IMR-90 (cell line): ENCODE measurements at regions not wholly inside any gene's neighbourhood (a gene's known extent, or its start where the extent isn't known, plus 50 kb on each side); places are given as distances from the start of the nearest gene placed in this dataset.

ENCODE experiments used
- ATAC-seq: fragments of 200-7000 bp; cut with Tn5 transposase; 2 replicates; pipeline ENCODE4 v1.9.1; 2020; ENCODE audit warnings: low read depth, mild to moderate bottlenecking, moderate library complexity
- BruUV-seq: library from RNA; stranded (reverse); fragments of 400-500 nt; replicated peaks from 2 replicates; lab custom pipeline; 2021; lab: Mats Ljungman, UMichigan
- CTCF ChIA-PET: fragments of 300-600 bp; formaldehyde crosslinking; extraction: SDS; loops from one replicate; lab custom pipeline; 2021; ENCODE audit warnings: antibody characterized with exemption; lab: Yijun Ruan, JAX
- POLR2A ChIA-PET: fragments of 300-600 bp; sonication (Branson Sonifier 250); formaldehyde crosslinking; loops from one replicate; lab custom pipeline; 2022; ENCODE audit warnings: antibody characterized with exemption; ENCODE audit not compliant: unreplicated experiment; lab: Charles Lee
- DNase-seq: peaks from one replicate; pipeline ENCODE4 v3.0.0; 2013
- H2AFZ ChIP-seq: replicated peaks from 2 replicates; pipeline ENCODE3; 2013; ENCODE audit warnings: low read length, mild to moderate bottlenecking; ENCODE audit not compliant: poor library complexity
- H2AK5ac ChIP-seq: 2 replicates; pipeline ENCODE4 v1.6.1; 2013; ENCODE audit warnings: low read depth, low read length, inconsistent platforms
- H2AK9ac ChIP-seq: replicated peaks from 2 replicates; pipeline ENCODE3; 2013; ENCODE audit warnings: mild to moderate bottlenecking, low read depth, low read length, moderate library complexity; ENCODE audit not compliant: poor library complexity
- H2BK120ac ChIP-seq: 2 replicates; pipeline ENCODE4 v1.6.1; 2013; ENCODE audit warnings: low read depth, low read length, inconsistent platforms
- H2BK15ac ChIP-seq: 3 replicates; pipeline ENCODE4 v1.6.1; 2013; ENCODE audit warnings: low read depth, low read length, inconsistent platforms
- H2BK20ac ChIP-seq: 2 replicates; pipeline ENCODE4 v1.6.1; 2013; ENCODE audit warnings: low read depth, mild to moderate bottlenecking, inconsistent platforms, low read length, moderate library complexity
- H2BK5ac ChIP-seq: 2 replicates; pipeline ENCODE4 v1.6.1; 2013; ENCODE audit warnings: mild to moderate bottlenecking, low read depth, low read length, inconsistent platforms; ENCODE audit not compliant: poor library complexity, severe bottlenecking
- H3K14ac ChIP-seq: replicated peaks from 2 replicates; pipeline ENCODE4 v1.6.1; 2013; ENCODE audit warnings: low read depth, low read length, inconsistent platforms
- H3K18ac ChIP-seq: 2 replicates; pipeline ENCODE4 v1.6.1; 2013; ENCODE audit warnings: low read depth, low read length, control low read depth
- H3K23ac ChIP-seq: 2 replicates; pipeline ENCODE4 v1.6.1; 2013; ENCODE audit warnings: low read depth, low read length, inconsistent platforms
- H3K27ac ChIP-seq: 2 replicates; pipeline ENCODE4 v1.5.1; 2013; ENCODE audit warnings: mild to moderate bottlenecking, control low read depth, low read length; ENCODE audit not compliant: insufficient read depth
- H3K27me3 ChIP-seq: 2 replicates; pipeline ENCODE4 v1.6.1; 2013; ENCODE audit warnings: low read length; ENCODE audit not compliant: control insufficient read depth, insufficient read depth
- H3K36me3 ChIP-seq: 2 replicates; pipeline ENCODE4 v1.6.1; 2013; ENCODE audit warnings: low read length, mixed read lengths; ENCODE audit not compliant: control insufficient read depth, insufficient read depth
- H3K4ac ChIP-seq: 2 replicates; pipeline ENCODE4 v1.6.1; 2013; ENCODE audit warnings: low read depth, low read length, inconsistent platforms
- H3K4me1 ChIP-seq: 2 replicates; pipeline ENCODE4 v1.6.1; 2013; ENCODE audit warnings: low read length, mixed read lengths; ENCODE audit not compliant: control insufficient read depth, insufficient read depth
- H3K4me2 ChIP-seq: 2 replicates; pipeline ENCODE4 v1.6.1; 2013; ENCODE audit warnings: low read depth, mild to moderate bottlenecking, control low read depth, low read length, moderate library complexity
- H3K4me3 ChIP-seq: 2 replicates; pipeline ENCODE4 v1.5.1; 2013; ENCODE audit warnings: low read depth, mild to moderate bottlenecking, control low read depth, low read length, moderate library complexity; ENCODE audit not compliant: insufficient read depth
- H3K56ac ChIP-seq: 2 replicates; pipeline ENCODE4 v1.6.1; 2013; ENCODE audit warnings: low read length, inconsistent platforms; ENCODE audit not compliant: insufficient read depth; ENCODE audit errors: extremely low read depth
- H3K79me1 ChIP-seq, 2 experiments: 2 replicates each; pipeline ENCODE4 v1.6.1; 2013; ENCODE audit warnings: low read length in 2 of 2, inconsistent platforms in 1 of 2, low read depth in 1 of 2
- H3K9ac ChIP-seq: 2 replicates; pipeline ENCODE4 v1.6.1; 2013; ENCODE audit warnings: low read depth, low read length, control low read depth
- H3K9me1 ChIP-seq: 2 replicates; pipeline ENCODE4 v1.6.1; 2013; ENCODE audit warnings: low read length, inconsistent platforms; ENCODE audit not compliant: insufficient read depth
- H3K9me3 ChIP-seq: 2 replicates; pipeline ENCODE4 v1.6.1; 2013; ENCODE audit warnings: low read length; ENCODE audit not compliant: control insufficient read depth, insufficient read depth
- H4K20me1 ChIP-seq: 2 replicates; pipeline ENCODE4 v1.6.1; 2013; ENCODE audit warnings: low read length, inconsistent platforms; ENCODE audit not compliant: insufficient read depth
- H4K5ac ChIP-seq: 2 replicates; pipeline ENCODE4 v1.6.1; 2013; ENCODE audit warnings: mild to moderate bottlenecking, low read depth, low read length, control low read depth
- H4K8ac ChIP-seq, 2 experiments: 2 replicates each; pipeline ENCODE4 v1.6.1; 2013; ENCODE audit warnings: low read depth in 2 of 2, low read length in 2 of 2, control low read depth in 1 of 2, inconsistent platforms in 1 of 2
- H4K91ac ChIP-seq: 2 replicates; pipeline ENCODE4 v1.6.1; 2013; ENCODE audit warnings: low read depth, low read length, inconsistent platforms; ENCODE audit not compliant: insufficient read depth
- BHLHE40 ChIP-seq: fragments of 150-350 bp; IDR thresholded peaks from 2 replicates; pipeline ENCODE4 v1.6.1; 2016; ENCODE audit warnings: mild to moderate bottlenecking, low read depth, low read length
- CEBPB ChIP-seq: IDR thresholded peaks from 2 replicates; pipeline ENCODE4 v1.6.1; 2012; ENCODE audit warnings: low read depth, low read length, improper control_type of control experiment
- CTCF ChIP-seq: conservative IDR thresholded peaks from 2 replicates; pipeline ENCODE4 v1.5.1; 2012; ENCODE audit warnings: mild to moderate bottlenecking, low read depth, low read length, improper control_type of control experiment
- FOS ChIP-seq: fragments of 150-350 bp; IDR thresholded peaks from 2 replicates; pipeline ENCODE4 v1.6.1; 2016; ENCODE audit warnings: low read depth, low read length
- MAZ ChIP-seq: IDR thresholded peaks from 2 replicates; pipeline ENCODE4 v1.6.1; 2012; ENCODE audit warnings: low read depth, mild to moderate bottlenecking, low read length, improper control_type of control experiment, moderate library complexity, borderline replicate concordance
- NFE2L2 ChIP-seq: fragments of 150-350 bp; IDR thresholded peaks from 2 replicates; pipeline ENCODE4 v1.6.1; 2016; ENCODE audit warnings: low read depth, mild to moderate bottlenecking, low read length
- POLR2A ChIP-seq: IDR thresholded peaks from 2 replicates; pipeline ENCODE4 v1.6.1; 2012; ENCODE audit warnings: mild to moderate bottlenecking, low read depth, low read length
- RAD21 ChIP-seq: IDR thresholded peaks from 2 replicates; pipeline ENCODE4 v1.6.1; 2012; ENCODE audit warnings: low read length, improper control_type of control experiment
- RCOR1 ChIP-seq: IDR thresholded peaks from 2 replicates; pipeline ENCODE4 v1.6.1; 2012; ENCODE audit warnings: mild to moderate bottlenecking, low read length, improper control_type of control experiment; ENCODE audit not compliant: insufficient replicate concordance
- SMC3 ChIP-seq: fragments of 150-350 bp; IDR thresholded peaks from 2 replicates; pipeline ENCODE4 v1.6.1; 2016; ENCODE audit warnings: low read depth, mild to moderate bottlenecking, antibody characterized with exemption, low read length, moderate library complexity
- WGBS, 2 experiments: methylation state at CpG; one replicate each; pipeline versions ENCODE4 v1.1.5 to v1.1.7; 2013; ENCODE audit warnings: missing lambda C conversion rate in 2 of 2; ENCODE audit not compliant: insufficient read length in 1 of 2; ENCODE audit errors: extremely low coverage in 2 of 2; 5-methylcytosine and 5-hydroxymethylcytosine counted together
- dilution Hi-C: fragments of 300-500 bp; cut with HindIII; formaldehyde crosslinking; loops from one replicate; pipeline ENCODE4 v1.14.3; 2018; ENCODE audit warnings: low sequenced_read_pairs; ENCODE audit not compliant: unreplicated experiment
- in situ Hi-C: fragments of 300-500 bp; cut with MboI; formaldehyde crosslinking; loops from 3 replicates; pipeline ENCODE4 v1.14.3; 2019; ENCODE audit warnings: low sequenced_read_pairs, inconsistent platforms, mixed read lengths
- intact Hi-C: fragments of 100-400 bp; cut with micrococcal nuclease; formaldehyde crosslinking; loops from 2 replicates; pipeline ENCODE4 v1.10.0; 2022

- Histone ChIP-seq H3K23ac (no peak overlapping the region), H2BK5ac (no peak overlapping the region), H2AK9ac (no peak overlapping the region), H4K8ac (no peak overlapping the region), H4K20me1 (no peaks in the 10 kb centered on the region), H2BK20ac (no peak overlapping the region), H3K56ac (no peak overlapping the region), H3K9me3 (no peaks in the 10 kb centered on the region; the same call in 1 of the 2 replicates), H3K4ac (no peak overlapping the region), H3K4me3 (no peak overlapping the region), H2BK120ac (no peak overlapping the region), H2BK15ac (no peak overlapping the region), H3K9ac (no peak overlapping the region), H3K4me1 (no peaks in the 10 kb centered on the region), H2AFZ (no peak overlapping the region), H3K14ac (no peak overlapping the region), H4K5ac (no peak overlapping the region), H3K18ac (no peak overlapping the region), H3K9me1 (no peaks in the 10 kb centered on the region), H3K4me2 (no peak overlapping the region), H3K36me3 (no peaks in the 10 kb centered on the region), H4K91ac (no peak overlapping the region), H3K27ac (no peak overlapping the region), H3K79me1 (no peaks in the 10 kb centered on the region), H2AK5ac (no peak overlapping the region), H3K27me3 (peaks cover 63% of the 10 kb centered on the region)
- intact Hi-C loops, result no loop called here
- in situ Hi-C loops, result no loop called here
- no CpG with 5 or more reads among the region's 1 CpG for WGBS, 2 experiments
- ChIA-PET POLR2A (no interaction called here), CTCF (no interaction called here)
- dilution Hi-C loops, result no loop called here
- no peak for ATAC-seq
- no peak for TF ChIP-seq RCOR1
- TF ChIP-seq POLR2A, result no peak
- no peak for TF ChIP-seq RAD21
- no peak for TF ChIP-seq NFE2L2
- TF ChIP-seq FOS, result no peak
- no peak for TF ChIP-seq MAZ
- TF ChIP-seq BHLHE40, result no peak
- TF ChIP-seq CEBPB, result no peak
- no peak for TF ChIP-seq SMC3
- no peak for TF ChIP-seq CTCF
- no peak for DNase-seq
- BruUV-seq, result no TSS peak
Measured at GRCh38 chr1:22330760-22331119, 120.9 kb upstream of the ZBTB40 start.
